ENCODE measurements at regions not wholly inside any gene's neighbourhood (a gene's known extent, or its start where the extent isn't known, plus 50 kb on each side); places are given as distances from the start of the nearest gene placed in this dataset.

- TF ChIP-seq CTCF (IDR thresholded peaks at IDR 0.05; ENCODE audit: low read depth, low read length, missing control alignments): no peak
- no peak for DNase-seq (ENCODE audit: extremely low read depth, low read depth)
- no peak overlapping the region for H3K4me3 ChIP-seq (replicated peaks; ENCODE audit: low read depth, low read length)
These were observed 2064.1 kb upstream of the TENM3 start for GRCh38 chr4:180179146-180179545.

GRCh38 chr4:180189666-180190065, 2053.5 kb upstream of the TENM3 start:
- no peak for TF ChIP-seq CTCF (IDR thresholded peaks at IDR 0.05; ENCODE audit: low read depth, low read length, missing control alignments)
- no peak overlapping the region for H3K4me3 ChIP-seq (replicated peaks; ENCODE audit: low read depth, low read length)
- DNase-seq (ENCODE audit: extremely low read depth, low read depth): no peak

GRCh38 chr4:180190382-180190781, 2052.8 kb upstream of the TENM3 start:
- DNase-seq (ENCODE audit: extremely low read depth, low read depth): no peak
- no peak for TF ChIP-seq CTCF (IDR thresholded peaks at IDR 0.05; ENCODE audit: low read depth, low read length, missing control alignments)
- H3K4me3 ChIP-seq (replicated peaks; ENCODE audit: low read depth, low read length): no peak overlapping the region

- DNase-seq (ENCODE audit: extremely low read depth, low read depth): no peak
- H3K4me3 ChIP-seq (replicated peaks; ENCODE audit: low read depth, low read length): no peak overlapping the region
- no peak for TF ChIP-seq CTCF (IDR thresholded peaks at IDR 0.05; ENCODE audit: low read depth, low read length, missing control alignments)
These were observed 2045.7 kb upstream of the TENM3 start for GRCh38 chr4:180197471-180197870.

- no peak overlapping the region for H3K4me3 ChIP-seq (replicated peaks; ENCODE audit: low read depth, low read length)
- no peak for DNase-seq (ENCODE audit: extremely low read depth, low read depth)
- no peak for TF ChIP-seq CTCF (IDR thresholded peaks at IDR 0.05; ENCODE audit: low read depth, low read length, missing control alignments)
These were observed 2039.9 kb upstream of the TENM3 start for GRCh38 chr4:180203349-180203748.

- DNase-seq (ENCODE audit: extremely low read depth, low read depth): no peak
- no peak overlapping the region for H3K4me3 ChIP-seq (replicated peaks; ENCODE audit: low read depth, low read length)
- TF ChIP-seq CTCF (IDR thresholded peaks at IDR 0.05; ENCODE audit: low read depth, low read length, missing control alignments): no peak
These were observed 2037.9 kb upstream of the TENM3 start for GRCh38 chr4:180205276-180205675.

GRCh38 chr4:180207921-180208320, 2035.3 kb upstream of the TENM3 start:
- TF ChIP-seq CTCF (IDR thresholded peaks at IDR 0.05; ENCODE audit: low read depth, low read length, missing control alignments): no peak
- no peak for DNase-seq (ENCODE audit: extremely low read depth, low read depth)
- H3K4me3 ChIP-seq (replicated peaks; ENCODE audit: low read depth, low read length): no peak overlapping the region

Measured in HFF-Myc (cell line).